GM18502 (cell line): ENCODE measurements at regions not wholly inside any gene's neighbourhood (a gene's known extent, or its start where the extent isn't known, plus 50 kb on each side); places are given as distances from the start of the nearest gene placed in this dataset.

Source experiments
- ATAC-seq: cut with Tn5 transposase; IDR thresholded peaks from one replicate; pipeline ENCODE4 v1.9.1; 2021; ENCODE audit warnings: mild to moderate bottlenecking; ENCODE audit not compliant: unreplicated experiment, poor library complexity

DNA sequence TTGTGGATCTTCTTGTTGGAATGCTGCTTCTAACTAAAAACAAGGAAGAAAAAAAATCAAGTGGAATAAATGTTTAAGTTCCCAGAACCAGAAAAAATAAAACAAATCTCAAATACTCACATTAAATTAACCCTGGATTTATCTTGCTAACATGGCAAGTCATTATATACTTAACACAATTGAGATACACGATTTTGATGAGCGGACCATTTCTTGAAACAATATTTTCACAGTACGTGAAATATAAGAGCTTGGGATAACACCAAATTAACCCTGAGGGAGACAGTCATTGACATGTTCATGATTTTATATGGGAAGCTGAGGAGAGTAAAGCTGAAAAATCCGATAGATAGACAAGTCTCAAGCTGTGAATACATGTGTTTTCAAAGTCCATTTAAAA is 128.6 kb downstream of the PTCSC3 start:
- ATAC-seq = no peak

DNA sequence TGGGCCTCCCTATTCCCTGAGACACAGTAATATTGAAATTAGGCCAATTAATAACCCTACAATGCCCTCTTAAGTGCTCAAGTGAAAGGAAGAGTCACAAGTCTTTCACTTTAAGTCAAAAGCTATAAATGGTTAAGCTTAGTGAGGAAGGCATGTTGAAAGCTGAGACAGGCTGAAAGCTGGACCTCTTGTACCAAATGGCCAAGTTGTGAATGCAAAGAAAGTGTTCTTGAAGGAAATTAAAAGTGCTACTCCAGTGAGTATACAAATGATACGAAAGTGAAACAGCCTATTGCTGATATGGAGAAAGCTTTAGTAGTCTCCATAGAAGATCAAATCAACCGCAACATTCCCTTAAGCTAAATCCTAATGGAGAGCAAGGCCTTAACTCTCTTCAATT is 140.8 kb downstream of the PTCSC3 start:
- ATAC-seq = no peak

DNA sequence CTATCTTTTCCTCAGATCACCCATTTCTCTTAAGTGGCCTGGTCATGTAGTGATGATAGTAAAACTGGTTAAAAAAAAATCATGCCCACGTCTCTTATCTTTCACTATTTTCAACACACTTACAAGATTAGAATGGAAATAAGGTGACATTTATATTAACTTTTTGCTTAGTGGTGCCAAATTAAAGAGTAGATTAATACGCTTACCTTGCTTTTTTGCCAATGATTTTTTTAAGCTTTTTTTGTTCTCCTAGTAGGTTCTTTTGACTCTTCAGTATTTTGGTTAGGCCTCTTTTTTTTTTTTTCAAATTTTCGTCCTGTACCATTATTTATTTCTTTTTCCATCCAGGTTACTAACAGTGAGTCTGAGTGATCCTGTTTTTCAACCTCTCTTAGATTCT is 147.9 kb downstream of the PTCSC3 start:
- ATAC-seq = no peak

DNA sequence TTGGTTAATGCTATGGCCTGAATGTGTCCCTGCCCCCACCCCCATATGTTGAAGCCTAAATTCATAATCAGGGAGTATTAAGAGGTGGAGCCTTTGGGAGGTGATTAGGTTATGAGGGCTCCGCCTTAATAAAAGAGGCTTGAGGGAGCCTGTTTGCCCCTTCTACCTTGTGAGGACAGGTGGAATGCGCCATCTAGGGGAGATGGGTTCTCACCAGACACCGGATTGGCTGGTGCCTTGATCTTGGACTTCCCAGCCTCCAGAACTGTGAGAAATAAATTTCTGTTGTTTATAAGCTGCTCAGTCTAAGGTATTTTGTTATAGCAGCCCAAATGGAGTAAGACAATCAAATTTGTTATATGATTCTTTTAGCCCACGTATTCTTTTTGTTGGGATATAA is 148.3 kb downstream of the PTCSC3 start:
- ATAC-seq = no peak

DNA sequence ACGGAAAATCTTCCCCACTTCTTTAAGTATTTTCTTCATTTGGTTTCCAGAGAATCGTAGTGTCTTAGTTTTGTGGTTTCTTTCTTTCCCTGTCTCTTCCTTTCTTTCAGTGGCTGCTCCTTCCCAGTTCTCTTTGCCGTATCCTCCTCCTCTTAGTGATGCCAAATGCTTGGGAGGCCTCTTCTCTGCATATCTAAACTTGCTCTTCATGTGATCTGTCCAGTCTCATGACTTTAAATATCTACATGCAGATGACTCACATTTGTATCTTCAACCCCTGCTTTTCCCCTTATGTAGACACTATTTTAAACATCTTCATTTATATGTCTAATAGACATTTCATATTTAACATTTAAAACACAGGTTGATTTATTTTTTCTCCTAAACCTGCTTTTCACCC is 149.2 kb downstream of the PTCSC3 start:
- ATAC-seq = no peak

DNA sequence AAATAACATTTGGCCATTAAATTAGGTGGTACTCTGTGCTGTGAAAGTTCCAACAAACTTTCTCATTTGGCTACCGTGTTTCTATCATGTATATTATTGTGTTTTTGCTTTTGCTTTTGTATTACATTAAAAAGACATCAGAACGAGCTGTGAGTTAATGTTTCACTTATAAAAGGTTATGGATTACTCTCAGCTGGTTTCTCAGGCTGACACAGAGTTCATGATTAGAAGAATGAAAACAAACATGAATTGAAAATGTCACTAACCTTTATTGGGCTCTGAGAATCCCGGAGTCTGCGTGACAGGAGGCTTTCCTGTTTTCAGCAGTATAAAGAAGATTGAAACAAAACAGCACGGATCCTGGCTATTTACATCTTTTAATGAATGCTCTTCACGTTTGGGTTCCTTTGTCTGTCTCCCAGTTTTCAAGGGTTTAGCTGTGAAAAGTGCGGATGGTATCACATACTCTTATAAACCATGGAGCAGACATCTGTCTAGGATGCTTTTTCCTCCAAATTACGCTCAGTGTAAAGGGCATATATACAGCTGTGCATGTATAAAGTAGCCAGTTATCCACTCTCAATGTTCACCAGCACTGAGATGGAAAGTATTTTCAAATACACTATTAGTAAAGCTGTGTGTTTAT is 153.6 kb downstream of the PTCSC3 start:
- ATAC-seq = no peak

DNA sequence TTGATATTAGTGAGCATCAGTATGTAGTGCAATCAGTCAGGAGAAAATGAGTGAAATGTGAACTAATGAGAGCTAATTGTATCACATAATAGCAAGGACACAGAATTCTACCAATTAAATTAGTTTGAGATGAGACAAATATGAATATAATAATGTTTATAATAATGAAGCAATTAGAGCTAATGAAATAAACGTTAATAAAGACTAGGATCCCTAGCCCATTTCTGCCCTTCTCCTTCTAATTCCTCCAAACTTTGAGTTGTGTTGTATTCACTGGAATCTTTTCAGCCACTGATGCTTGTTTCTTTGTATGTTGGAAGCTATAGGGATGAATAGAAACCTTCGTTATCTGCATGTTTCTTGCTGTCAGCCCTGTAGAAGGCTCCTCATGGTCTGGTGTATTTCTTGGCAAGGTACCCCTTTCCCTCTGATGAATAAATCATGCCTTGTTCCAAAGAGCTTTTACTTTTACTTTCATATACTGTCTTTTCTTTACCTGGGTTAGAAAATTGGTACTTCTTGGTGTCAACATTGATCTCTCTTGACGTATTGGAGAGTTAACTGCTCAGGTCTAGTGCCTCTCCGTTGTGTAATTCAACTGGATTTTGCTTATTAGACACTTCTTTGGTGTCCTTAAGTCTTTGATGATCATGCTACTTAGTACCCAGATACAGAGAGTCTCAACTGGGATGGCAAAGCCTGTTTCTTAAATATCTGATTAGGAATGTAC is 154.8 kb downstream of the PTCSC3 start:
- ATAC-seq = peak; percentile 40

DNA sequence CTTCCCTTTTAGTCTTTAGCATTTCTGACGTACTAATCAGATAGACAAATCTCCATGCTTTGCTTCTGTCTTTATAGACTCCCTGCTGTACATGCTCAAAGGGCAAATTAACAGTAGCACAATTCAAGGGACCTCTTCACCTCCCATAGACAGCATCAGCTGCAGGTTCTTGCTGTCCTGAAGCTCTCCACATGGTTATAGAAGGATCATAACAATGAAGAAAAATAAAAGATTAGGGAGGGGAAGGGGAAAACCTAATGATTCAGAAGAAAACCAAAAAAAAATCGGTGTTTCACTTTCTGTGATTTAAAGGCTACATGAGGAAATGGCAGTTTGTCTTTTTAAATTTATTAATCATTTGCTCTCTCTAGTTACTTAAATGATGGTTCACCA is 155.5 kb downstream of the PTCSC3 start:
- ATAC-seq = peak; percentile 69

DNA sequence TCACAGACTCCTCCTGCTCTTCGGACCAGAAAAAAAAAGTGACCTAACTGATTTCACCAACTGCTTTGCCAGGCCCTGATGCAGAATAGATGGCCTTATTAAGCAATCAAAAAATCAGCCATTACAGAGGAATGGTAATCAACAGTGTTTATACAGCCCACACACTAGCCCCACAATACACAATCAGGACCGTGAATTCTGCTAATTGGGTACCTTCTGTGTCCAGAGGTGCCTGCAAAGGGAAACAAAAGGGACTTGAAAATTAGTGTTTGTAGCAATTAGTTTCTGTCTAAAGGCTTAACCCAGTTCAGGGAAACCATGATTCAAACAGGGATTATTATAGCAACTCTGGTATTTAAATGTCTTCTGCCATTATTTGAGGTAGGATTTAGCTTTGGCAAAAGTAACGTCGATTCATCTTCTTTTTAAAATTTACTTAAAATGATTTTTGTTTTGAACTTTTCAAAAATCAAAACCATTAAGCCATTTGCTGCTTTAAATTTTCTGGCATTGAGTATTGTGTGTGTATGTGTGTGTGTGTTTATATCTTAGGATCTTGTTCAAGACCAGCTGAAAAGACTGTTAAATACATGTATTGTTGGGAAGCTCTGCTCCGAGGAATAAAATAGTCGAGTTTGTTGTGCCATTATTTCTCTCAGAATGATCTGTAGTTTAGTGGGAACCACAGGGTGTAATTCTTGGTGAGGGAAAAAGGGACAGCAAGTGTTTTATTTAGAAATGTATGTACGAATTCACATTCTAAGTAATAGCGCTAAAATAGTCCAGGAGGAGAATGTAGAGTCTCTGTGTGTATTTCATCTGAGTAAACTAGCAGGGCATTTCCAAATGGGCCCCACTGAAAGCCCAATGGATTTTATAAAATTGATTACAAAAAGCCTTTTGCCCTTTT is 156.1 kb downstream of the PTCSC3 start:
- ATAC-seq = no peak

DNA sequence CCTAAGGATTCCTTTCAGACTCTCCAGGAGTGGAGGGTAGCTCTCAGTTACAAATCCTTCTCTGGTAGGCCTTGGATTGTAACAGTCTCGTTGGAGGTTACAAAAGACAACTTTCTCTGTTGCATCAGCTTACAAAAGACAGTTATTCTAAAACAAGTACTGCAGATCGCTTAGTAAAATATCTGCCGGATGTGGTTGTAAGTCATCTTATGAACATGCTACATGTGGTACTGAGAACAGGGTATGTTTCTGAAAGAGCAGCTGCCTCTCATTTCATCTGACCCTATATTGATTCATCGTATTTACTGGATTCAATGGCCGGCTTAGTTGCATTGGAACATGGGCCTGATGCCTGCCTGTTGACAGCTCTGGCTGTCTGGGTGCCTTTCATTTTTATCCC is 157.4 kb downstream of the PTCSC3 start:
- ATAC-seq = no peak

DNA sequence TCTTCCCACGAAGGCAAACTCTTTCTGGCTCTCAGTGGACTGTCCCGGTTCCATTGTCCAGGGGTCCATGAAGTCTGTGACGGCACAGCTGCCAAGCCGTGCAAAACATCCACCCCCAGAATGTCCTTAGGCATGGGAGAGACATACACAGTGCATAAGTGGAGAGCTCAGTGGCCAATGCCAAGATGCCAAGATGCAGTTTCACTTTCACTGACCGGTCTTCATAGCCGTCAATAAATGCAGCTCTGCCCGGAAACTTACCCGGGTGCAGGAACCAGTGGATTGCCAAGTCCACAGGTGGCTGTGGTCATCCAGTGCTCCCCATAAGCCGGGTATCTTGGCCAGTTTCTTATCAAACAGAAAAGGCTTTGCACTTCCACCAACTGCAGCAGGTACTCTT is 162.3 kb downstream of the PTCSC3 start:
- no peak for ATAC-seq

DNA sequence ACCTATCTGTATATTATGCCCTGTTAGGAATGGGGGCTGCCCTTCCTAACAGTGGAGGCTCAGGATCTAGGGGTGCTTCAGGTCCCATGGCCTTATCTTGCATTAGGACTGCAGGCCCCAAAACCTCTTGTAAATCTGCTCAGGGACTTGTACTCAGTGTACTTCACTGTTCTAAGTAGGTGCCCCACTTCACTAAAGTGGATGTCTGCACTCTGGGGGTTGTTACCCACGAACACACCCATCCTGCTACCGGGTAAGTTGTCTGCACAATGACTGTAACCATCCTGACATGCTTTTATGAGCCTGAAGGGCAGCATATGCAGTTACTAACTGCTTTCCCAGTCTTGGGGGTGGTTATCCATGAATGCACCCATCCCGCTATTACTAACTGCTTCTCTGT is 163.0 kb downstream of the PTCSC3 start:
- no peak for ATAC-seq

DNA sequence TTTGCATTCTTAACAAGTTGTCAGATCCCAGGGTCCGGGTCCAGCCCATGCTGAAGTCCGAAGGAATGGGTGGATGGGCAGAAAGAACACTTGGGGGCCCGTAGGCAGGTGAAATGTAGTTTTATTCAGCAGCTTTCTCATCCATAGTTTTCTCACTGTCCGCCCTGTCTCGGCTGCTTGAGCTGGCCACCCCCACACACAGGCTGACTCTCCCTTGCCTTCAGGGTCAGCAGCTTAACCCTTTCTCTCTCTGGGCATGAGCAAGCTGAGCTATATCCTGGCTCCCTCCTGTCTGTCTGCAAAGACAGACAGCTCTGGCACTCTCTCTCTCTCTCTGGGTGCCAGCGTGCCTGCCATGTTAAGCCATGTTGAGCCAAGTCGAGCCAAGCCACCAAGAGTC is 163.9 kb downstream of the PTCSC3 start:
- ATAC-seq = no peak

DNA sequence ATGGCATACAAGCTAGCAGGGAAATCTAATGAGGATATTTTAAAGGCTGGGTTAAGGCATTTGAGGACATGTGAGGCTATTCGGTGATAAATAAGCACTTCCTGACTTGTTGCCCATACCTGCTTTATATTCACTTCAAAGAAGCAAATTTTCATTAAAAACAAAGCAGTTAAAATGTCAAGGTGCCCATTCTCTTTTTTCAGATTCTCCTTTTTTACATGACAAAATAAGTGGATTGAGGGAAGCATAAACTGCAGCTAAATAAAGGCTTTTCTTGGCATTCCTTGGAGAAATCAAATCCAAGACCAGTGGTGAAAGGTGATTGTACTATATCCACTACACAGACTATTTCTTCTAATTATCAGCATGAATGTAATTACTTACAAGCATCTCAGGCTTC is 166.9 kb downstream of the PTCSC3 start:
- ATAC-seq = no peak

DNA sequence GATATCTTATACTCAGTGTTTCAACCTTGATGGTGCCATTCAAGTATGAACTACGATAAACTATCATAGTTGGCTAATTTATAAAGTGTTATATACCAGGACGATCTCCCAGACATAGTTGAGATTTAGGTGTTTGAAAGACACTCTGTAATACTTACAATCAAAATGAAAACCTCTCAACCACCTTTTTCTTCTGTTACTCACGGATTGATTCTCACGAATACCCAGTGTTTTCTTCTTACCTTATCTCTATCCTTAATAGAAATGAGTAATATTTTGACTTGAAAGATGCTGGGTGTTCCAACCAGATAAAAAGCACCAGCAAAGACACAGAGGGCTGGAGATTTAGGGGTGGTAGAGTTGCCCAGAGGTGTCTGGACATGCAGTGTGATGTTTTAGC is 169.9 kb downstream of the PTCSC3 start:
- ATAC-seq = no peak

DNA sequence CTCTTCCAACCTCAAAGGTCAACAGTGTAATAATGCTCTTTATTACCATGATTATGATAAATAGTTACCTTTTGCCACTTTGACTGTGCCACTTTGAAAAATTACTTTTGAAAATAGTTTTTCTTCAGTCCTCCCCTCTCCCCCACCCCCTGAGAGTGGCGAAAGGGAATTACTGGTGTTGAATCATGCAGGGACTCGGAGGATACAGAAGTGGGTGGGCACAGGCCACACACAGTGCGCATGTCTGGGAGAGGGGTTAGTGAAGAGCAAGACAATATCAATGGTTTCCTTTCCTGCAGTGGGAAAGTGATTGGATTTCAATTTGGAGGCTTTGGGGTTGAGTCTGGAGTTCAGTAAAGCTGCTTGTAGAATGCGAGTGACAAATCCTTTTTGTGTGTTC is 170.9 kb downstream of the PTCSC3 start:
- ATAC-seq = no peak

DNA sequence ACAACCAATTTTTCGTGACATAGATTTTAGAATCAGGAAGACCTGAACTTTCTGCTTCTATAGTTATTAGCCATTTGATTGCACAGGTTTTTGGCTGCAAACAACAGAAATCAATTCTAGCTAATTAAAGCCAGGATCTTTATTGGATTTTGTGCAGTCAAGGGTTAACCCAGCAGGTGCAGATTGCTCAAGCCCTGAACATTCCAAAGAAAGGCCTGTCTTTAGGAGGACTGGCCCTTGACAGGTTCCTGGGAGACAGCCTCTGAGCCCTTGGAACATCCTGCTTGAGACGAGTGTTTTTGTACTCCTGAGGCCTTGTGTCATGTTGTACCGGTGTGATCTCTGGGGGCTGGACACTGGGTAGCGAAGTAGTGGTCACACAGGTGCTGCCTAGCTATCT is 174.6 kb downstream of the PTCSC3 start:
- ATAC-seq = no peak

DNA sequence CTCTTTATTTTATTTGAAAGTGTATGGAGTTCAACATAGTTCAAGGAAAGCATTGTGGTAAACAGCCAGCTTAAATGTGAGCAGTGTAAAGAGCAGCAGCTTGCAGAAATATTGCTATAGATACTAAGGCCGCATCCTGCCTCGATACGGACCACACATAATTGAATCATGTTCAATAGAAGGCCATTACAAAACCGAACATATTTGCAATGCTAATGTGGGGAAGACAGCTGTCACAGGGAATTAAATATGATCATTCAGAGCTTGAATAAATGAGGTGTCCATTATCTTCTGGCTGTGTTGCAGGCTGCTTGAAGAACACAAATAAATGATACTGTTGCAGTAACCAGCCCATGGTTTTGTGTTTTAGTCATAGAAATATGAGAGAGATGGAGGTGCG is 173.2 kb downstream of the BRMS1L start:
- ATAC-seq = no peak

DNA sequence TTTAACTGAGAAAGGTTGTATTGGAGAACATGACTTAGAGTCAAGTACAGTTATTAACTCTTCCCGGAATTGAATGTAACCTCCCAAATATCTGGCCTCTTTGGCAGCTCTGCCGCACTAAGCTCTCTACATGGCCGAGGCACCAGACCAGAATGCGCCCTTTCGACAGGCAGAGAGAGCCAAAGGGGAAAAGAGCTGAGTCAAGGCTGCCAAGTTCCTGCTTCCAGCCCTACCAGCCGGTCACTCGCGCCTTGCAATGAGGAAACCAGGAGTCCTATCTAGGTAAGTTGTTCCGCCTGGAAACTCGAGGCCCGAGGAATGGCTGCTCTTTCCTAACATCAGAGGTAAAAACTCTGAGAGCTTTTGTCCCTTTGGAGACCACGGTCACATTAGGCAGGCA is 172.2 kb downstream of the BRMS1L start:
- no peak for ATAC-seq

DNA sequence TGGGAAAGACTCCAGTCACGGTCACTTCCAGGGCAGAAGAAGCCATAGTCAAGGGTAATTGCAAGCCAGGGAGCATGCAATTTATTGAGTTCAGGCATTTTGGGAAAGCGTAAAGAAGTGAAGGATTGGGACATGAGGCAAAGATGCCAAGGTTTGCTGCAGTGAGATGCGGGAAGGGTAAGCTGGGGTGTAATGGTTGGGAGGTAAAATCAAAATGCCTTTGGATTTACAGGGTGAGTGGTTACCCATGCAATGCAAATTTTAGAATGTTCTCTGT is 167.5 kb downstream of the BRMS1L start:
- ATAC-seq = no peak

DNA sequence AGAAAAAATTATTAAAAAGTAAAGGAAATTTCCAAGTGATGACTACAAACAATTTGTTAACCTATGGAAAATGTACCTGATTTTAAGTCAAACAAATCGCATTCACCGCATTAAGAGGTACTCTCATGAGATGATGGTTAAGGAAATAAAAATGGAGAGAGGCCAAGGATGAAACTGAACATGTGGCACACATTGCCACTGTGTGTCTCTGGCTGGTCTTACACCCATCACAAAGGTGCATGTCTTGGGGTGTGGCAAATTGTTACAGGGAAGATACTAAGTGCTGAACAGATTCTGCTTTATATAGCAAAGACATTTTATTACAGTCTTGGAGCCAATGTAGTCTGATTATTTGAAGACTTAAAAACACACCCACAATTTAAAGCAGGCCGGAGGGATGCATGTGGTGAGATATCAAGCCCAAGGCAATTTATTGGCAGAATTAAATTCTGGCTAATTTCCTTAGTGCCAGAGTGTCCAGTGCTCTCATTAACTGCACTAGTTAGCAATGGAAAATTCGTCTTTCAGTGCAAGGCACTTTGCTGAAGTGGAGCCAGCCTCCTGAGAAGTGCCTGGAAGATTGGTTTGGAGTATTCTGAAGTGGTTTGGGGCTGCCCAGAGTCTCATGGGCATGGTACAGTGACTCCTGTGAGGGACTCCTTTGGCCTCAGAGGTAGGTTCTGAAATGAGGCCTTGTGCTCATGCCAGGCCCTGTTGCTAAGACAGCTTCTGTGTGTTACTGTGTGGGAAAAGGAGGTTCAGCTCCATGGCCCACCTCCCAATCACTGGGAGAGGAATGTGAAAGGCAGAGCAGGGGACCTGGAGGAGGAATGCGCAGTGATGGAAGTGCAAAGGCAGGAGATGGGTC is 166.9 kb downstream of the BRMS1L start:
- ATAC-seq = no peak
